GM19452 (cell line): ENCODE measurements at regions not wholly inside any gene's neighbourhood (a gene's known extent, or its start where the extent isn't known, plus 50 kb on each side); places are given as distances from the start of the nearest gene placed in this dataset.

Experiments used
- ATAC-seq: cut with Tn5 transposase; IDR thresholded peaks from one replicate; pipeline ENCODE4 v1.9.1; 2021; ENCODE audit not compliant: unreplicated experiment

GRCh38 chr4:96895826-96896225 lies 1055.9 kb downstream of the PDHA2 start:
- ATAC-seq: no peak

- no peak for ATAC-seq
These were observed 1072.8 kb downstream of the PDHA2 start for GRCh38 chr4:96912716-96913115.

GRCh38 chr4:96913441-96914080 lies 1073.7 kb downstream of the PDHA2 start:
- no peak for ATAC-seq

GRCh38 chr4:96916711-96917110 lies 1076.8 kb downstream of the PDHA2 start:
- no peak for ATAC-seq

GRCh38 chr4:96936886-96937285 lies 1097.0 kb downstream of the PDHA2 start:
- ATAC-seq: no peak

- ATAC-seq: no peak
These were observed 1106.7 kb downstream of the PDHA2 start for GRCh38 chr4:96946552-96946951.

GRCh38 chr4:96952610-96953009 lies 1112.7 kb downstream of the PDHA2 start:
- ATAC-seq: no peak

DNA sequence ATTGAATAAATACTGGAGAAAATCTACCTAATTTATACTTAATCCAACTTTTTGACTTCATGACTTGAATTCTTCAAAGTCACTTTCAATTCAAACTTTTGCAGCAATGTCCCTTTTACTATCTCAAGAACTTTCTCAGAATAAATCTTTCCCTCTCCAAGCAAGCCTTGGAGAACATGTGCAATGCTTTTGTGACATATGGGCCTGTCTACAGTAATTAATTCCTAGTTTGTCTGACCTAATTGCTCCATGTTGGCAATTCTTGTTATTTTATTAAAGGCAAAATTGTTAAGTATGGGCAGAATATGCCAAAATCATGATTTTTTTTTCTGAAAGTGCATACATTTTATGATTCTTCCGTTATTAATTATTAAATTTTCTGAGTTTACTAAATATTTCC lies 1115.3 kb downstream of the PDHA2 start:
- ATAC-seq: no peak

GRCh38 chr4:96955691-96956090 lies 1115.8 kb downstream of the PDHA2 start:
- no peak for ATAC-seq

DNA sequence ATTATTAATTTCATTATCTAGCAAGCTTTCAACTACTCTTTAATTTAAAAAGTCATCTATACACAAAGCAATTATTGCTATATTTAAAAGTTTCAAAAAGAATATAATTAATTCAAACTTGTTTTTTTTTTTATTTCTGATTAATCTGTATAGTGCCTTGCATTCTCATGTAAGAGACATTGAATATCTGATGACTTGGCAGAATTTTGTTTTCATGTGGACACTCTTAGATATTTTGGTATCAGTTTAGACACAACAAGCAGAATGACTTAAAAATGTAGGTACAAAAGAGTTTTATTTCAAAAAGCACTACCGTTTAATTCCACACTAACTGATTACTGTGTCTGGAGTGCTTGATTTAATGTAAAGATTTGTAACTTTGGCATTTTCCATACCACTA lies 1129.6 kb downstream of the PDHA2 start:
- no peak for ATAC-seq

DNA sequence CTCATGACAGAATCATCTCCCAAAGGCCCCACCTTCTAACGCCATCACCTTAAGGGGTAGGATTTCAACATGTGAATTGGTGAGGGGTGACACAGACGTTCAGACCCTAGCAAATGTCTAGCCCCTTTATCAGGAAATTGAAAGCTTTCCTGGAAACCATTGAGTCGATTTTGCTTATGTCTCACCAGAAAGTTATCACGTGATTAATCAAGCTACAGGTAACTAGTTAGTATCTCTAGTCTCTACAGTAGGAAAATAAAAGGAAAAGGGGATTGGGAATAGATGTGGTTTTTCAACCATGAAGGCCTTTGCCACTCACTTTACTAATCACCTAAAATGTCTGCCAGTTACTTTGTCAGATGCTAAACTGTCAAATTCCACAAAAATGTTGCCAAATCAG lies 1133.0 kb downstream of the PDHA2 start:
- ATAC-seq: no peak

DNA sequence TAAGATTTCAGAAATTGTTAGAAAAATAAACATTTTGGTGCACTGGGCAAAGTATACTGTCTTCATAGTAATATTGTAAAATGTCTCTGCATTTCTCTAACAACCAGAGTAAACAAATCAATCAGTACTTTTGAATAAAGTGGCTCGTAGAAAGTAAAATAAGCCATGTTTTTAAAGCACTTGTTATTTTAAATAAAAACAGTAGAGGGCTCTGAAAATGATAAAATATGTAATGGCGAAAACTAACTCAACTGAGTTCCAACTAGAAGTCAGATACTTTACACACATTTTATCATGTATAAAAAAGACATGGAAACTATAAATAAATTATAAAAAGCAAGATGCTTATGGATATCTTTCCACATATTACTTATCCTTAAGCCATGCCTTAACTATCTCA lies 1134.4 kb downstream of the PDHA2 start:
- no peak for ATAC-seq

DNA sequence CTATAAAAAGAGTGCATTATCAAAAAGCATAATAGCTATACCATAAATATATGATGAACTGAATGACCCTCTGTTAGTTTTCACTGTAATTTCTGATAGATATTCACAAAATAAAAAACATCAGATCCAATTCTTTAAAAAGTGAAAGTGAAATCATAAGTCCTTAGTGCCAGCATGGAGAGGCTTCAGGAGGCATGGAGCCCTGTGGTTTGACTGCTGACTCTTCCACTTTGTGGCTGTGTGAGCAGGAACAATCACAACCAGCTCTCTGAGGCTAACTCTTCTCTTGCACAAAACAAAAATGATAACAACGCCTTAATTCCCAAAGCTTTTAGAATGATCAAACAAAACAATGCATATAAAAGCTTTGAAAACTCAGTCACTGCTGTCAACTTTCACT lies 1143.9 kb downstream of the PDHA2 start:
- no peak for ATAC-seq

DNA sequence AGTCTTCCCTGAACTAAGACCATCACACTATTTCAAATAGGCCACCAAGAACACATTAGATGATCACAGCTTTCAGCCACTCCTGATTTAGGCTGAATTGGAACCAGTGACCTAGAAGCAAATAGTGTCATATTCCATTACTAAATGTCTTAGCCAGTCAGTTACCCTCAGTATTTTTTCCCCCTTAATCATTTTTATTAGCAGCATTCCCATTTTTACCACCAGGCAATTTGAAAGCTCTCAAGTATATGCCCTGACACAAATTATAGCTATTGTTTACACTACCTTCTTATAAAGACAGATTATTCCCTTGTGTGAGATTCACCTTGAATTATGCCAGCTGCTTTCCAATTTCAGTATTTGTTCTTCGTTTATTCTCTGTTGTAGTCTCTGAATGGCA lies 1146.9 kb downstream of the PDHA2 start:
- ATAC-seq: no peak

DNA sequence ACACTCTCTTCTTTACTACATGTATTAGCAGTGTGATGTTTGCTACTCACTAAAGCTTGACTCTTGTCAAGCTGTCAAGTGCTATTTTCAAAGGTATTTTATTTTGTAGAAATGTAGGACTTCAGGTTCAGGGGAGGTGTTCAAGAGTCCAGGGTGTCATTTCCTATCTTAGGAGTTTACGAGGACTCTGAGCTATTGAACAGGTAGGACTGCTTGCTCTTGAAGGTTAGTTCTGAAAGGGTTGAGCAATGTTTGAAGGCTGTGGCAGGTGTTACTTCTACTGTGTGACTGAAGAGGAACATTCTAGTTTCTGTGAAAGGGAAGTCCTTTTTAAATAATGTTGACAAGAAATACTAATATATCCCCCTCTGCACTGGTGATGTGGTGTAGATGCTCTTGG lies 1151.2 kb downstream of the PDHA2 start:
- ATAC-seq: no peak

- ATAC-seq: no peak
These were observed 1150.8 kb downstream of the STPG2 start for GRCh38 chr4:96992443-96992842.

DNA sequence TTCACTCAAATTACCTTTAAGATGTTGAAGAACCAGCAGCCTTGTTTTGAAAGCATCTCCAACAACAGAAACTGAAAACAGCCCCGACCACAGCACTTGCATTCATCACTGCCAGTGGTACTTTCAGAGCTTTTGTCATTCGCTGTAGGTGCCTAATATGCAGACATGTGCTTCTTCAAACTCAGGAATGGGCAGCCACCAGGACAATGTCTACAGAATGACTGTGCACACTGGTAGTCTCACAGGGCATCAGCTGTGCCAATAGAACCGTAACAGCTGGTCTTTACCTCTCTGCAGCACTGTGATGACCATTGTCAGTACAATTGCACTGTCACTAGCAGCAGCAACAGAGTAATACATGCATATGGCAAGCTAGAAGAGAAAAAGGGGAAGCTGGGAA lies 1149.7 kb downstream of the STPG2 start:
- no peak for ATAC-seq

GRCh38 chr4:97003715-97004114 lies 1139.6 kb downstream of the STPG2 start:
- ATAC-seq: no peak

GRCh38 chr4:97013309-97013708 lies 1130.0 kb downstream of the STPG2 start:
- ATAC-seq: no peak

DNA sequence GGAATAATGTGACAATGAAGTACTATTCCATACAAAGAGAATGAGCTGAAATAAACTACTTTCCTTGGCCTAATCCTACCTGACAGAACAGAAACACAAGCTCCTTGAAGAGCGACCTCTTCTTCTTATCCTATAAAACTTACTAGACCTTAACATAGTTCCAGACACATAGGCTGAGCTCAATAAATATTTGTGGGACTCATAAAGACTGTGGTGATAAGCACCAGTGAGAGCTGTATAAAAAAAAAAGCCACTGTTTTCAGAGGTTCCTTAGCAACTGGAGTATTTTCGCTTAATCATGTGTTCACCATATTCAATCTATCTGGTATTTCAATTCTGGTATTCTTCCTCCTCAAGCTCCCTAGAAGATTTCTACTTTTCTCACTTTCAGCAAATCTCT lies 1129.6 kb downstream of the STPG2 start:
- ATAC-seq: no peak

DNA sequence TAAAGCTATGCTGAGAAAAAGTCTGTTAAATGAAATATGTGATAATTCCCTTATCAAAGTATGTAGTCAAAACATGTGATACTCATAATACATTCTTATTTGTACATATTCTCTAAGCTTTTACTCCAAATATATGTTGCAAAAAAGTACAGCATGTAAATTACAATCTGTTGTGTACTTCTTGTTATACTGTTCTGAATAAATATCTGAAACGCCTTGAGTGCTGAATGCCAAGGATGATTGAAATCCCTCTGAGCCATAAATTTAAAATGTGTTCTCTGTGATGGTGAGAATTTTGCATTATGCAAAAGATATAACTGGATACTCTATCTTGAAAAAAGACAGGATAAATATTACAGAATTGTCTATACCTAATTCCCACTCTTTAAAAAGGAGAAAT lies 1128.0 kb downstream of the STPG2 start:
- no peak for ATAC-seq

DNA sequence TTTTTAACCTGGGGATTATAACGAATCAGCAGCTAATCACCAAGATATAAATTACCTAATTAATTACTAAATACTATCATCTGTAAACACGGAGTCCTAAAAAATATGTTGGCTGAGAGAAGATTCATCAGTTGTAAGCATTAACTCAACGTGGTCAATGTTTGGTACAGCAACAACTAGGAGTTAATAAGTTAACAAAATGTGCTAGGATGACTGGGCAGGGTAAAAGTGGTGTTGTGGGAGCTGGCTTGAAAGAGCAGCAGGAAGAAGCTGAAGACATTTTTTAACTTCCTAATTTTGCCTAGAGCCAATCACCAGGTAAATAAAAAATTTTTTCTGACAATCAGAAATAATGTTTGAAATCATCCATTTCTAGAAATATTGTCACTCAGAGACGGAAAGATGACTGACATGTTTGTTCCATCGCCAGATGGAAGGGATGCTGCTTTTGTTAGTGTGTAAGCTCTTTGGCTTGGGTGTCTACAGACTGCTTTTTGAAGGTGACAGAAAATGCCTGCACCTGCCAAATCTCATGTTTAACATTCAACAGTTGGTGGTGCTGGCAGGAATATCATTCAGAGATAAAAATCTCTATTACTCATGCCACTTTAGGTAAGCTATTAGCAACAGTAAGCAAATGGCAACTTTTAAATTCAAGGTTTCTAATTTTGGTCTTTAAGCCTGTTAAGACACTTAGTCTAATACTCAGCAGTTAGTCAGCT lies 1126.9 kb downstream of the STPG2 start:
- ATAC-seq: no peak
